Neural cell (in vitro differentiated cells): ENCODE measurements at regions not wholly inside any gene's neighbourhood (a gene's known extent, or its start where the extent isn't known, plus 50 kb on each side); places are given as distances from the start of the nearest gene placed in this dataset.

Experiments
- H2AFZ ChIP-seq: fragments of 200-600, 300-800 bp; sonication (generic), shearing (Covaris generic); 2 replicates; pipeline ENCODE4 v1.6.0; 2014; ENCODE audit warnings: low read depth, mild to moderate bottlenecking, antibody characterized with exemption, low read length, moderate library complexity
- H3F3A ChIP-seq: fragments of 200-600 bp; shearing (Covaris generic); 2 replicates; pipeline ENCODE4 v1.6.1; 2016; ENCODE audit warnings: mild to moderate bottlenecking, moderate library complexity, mixed read lengths, antibody characterized with exemption, low read length; ENCODE audit not compliant: insufficient read depth, poor library complexity, severe bottlenecking
- H3K27ac ChIP-seq: fragments of 200-600, 300-800 bp; sonication (generic), shearing (Covaris generic); 2 replicates; pipeline ENCODE4 v1.5.1; 2014; ENCODE audit warnings: mild to moderate bottlenecking, low read length, moderate library complexity
- H3K27me3 ChIP-seq: fragments of 300-800, 200-600 bp; sonication (generic), shearing (Covaris generic); 2 replicates; pipeline ENCODE4 v1.6.0; 2014; ENCODE audit warnings: mild to moderate bottlenecking, low read depth, low read length, moderate library complexity; ENCODE audit not compliant: insufficient read depth
- H3K36me3 ChIP-seq: fragments of 300-800, 200-600 bp; sonication (generic), shearing (Covaris generic); 2 replicates; pipeline ENCODE4 v1.5.1; 2014; ENCODE audit warnings: mild to moderate bottlenecking, antibody characterized with exemption, low read length, moderate library complexity; ENCODE audit not compliant: insufficient read depth
- H3K4me2 ChIP-seq: fragments of 300-800, 200-600 bp; sonication (generic), shearing (Covaris generic); 2 replicates; pipeline ENCODE4 v1.6.0; 2014; ENCODE audit warnings: mild to moderate bottlenecking, low read length
- H3K4me3 ChIP-seq: fragments of 300-800, 200-600 bp; sonication (generic), shearing (Covaris generic); 2 replicates; pipeline ENCODE4 v1.5.1; 2014; ENCODE audit warnings: mild to moderate bottlenecking, low read length, moderate library complexity
- H3K79me2 ChIP-seq: fragments of 200-600 bp; shearing (Covaris generic); replicated peaks from 2 replicates; pipeline ENCODE4 v1.6.0; 2014; ENCODE audit warnings: mild to moderate bottlenecking, low read length, moderate library complexity; ENCODE audit not compliant: insufficient read depth
- H3K9ac ChIP-seq: fragments of 300-800, 200-600 bp; sonication (generic), shearing (Covaris generic); 2 replicates; pipeline ENCODE4 v1.6.1; 2016; ENCODE audit warnings: mild to moderate bottlenecking, low read length, mixed read lengths
- H3K9me2 ChIP-seq: fragments of 200-600 bp; shearing (Covaris generic); 2 replicates; pipeline ENCODE4 v1.6.1; 2016; ENCODE audit warnings: mild to moderate bottlenecking, low read length, mixed read lengths; ENCODE audit not compliant: insufficient read depth
- H3K9me3 ChIP-seq: fragments of 200-600, 300-800 bp; sonication (generic), shearing (Covaris generic); 2 replicates; pipeline ENCODE4 v1.6.1; 2016; ENCODE audit warnings: mild to moderate bottlenecking, mixed run types, low read length, moderate library complexity, mixed read lengths
- H4K20me1 ChIP-seq: fragments of 200-600 bp; shearing (Covaris generic); 2 replicates; pipeline ENCODE4 v1.6.1; 2016; ENCODE audit warnings: mild to moderate bottlenecking, mixed run types; ENCODE audit not compliant: insufficient read depth
- EP300 ChIP-seq: fragments of 450-650 bp; conservative IDR thresholded peaks from 2 replicates; pipeline ENCODE4 v1.6.1; 2014; ENCODE audit warnings: antibody characterized with exemption, mild to moderate bottlenecking, moderate library complexity; ENCODE audit not compliant: poor library complexity, severe bottlenecking
- EZH2 ChIP-seq: fragments of 200-600, 300-800 bp; shearing (Covaris generic), sonication (generic); IDR thresholded peaks from 2 replicates; pipeline ENCODE4 v1.6.1; 2014; ENCODE audit warnings: antibody characterized with exemption, low read length, borderline replicate concordance, mild to moderate bottlenecking; ENCODE audit not compliant: insufficient read depth, poor library complexity, severe bottlenecking
- MXI1 ChIP-seq: fragments of 450-650 bp; conservative IDR thresholded peaks from 2 replicates; pipeline ENCODE4 v1.6.1; 2014; ENCODE audit warnings: antibody characterized with exemption, mild to moderate bottlenecking; ENCODE audit not compliant: poor library complexity, severe bottlenecking
- POLR2AphosphoS5 ChIP-seq: IDR thresholded peaks from 2 replicates; pipeline ENCODE4 v1.6.1; 2012
- RAD21 ChIP-seq: fragments of 450-650 bp; conservative IDR thresholded peaks from 2 replicates; pipeline ENCODE4 v1.6.1; 2014; ENCODE audit warnings: antibody characterized with exemption, mild to moderate bottlenecking, moderate library complexity
- SMC3 ChIP-seq: fragments of 450-650 bp; conservative IDR thresholded peaks from 2 replicates; pipeline ENCODE4 v1.6.1; 2014; ENCODE audit warnings: antibody characterized with exemption, mild to moderate bottlenecking, moderate library complexity; ENCODE audit not compliant: poor library complexity
- TAF1 ChIP-seq: IDR thresholded peaks from 2 replicates; pipeline ENCODE4 v1.6.1; 2012; ENCODE audit warnings: low read depth
- TF ChIP-seq, protein P1 (sequence below): IDR thresholded peaks from 2 replicates; pipeline ENCODE4 v1.6.1; 2012; ENCODE audit warnings: borderline replicate concordance
- TF ChIP-seq, protein P2 (sequence below): fragments of 450-650 bp; IDR thresholded peaks from 2 replicates; pipeline ENCODE4 v1.5.1; 2014; ENCODE audit warnings: antibody characterized with exemption, mild to moderate bottlenecking, moderate library complexity; ENCODE audit not compliant: poor library complexity, severe bottlenecking

- no peaks in the 10 kb centered on the region for H3K9me2 ChIP-seq
- no peak overlapping the region for H3K4me2 ChIP-seq
Measured at GRCh38 chr6:113742342-113742741, 114.8 kb upstream of the MARCKS start.

DNA sequence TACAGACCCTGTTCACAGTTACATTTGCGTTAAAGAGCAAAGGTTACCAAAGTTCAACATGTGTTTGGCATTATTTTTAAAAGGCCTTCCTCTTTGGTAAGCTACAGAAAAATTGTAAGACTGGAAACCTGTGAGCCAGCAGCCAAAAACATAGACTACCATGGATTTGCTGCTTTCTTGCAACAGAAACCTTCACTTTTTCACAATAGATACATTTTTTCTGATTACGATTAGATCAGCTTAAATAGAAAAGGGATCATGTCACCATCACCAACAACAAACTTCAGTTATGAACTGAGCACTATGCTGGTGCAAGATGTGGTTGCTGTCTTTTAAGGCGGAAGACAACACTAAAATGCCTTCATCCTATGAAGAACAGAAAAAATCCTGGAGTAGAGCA, 112.3 kb upstream of the MARCKS start:
- TF ChIP-seq SMC3: no peak
- TF ChIP-seq RAD21: no peak
- TF ChIP-seq, protein P1, sequence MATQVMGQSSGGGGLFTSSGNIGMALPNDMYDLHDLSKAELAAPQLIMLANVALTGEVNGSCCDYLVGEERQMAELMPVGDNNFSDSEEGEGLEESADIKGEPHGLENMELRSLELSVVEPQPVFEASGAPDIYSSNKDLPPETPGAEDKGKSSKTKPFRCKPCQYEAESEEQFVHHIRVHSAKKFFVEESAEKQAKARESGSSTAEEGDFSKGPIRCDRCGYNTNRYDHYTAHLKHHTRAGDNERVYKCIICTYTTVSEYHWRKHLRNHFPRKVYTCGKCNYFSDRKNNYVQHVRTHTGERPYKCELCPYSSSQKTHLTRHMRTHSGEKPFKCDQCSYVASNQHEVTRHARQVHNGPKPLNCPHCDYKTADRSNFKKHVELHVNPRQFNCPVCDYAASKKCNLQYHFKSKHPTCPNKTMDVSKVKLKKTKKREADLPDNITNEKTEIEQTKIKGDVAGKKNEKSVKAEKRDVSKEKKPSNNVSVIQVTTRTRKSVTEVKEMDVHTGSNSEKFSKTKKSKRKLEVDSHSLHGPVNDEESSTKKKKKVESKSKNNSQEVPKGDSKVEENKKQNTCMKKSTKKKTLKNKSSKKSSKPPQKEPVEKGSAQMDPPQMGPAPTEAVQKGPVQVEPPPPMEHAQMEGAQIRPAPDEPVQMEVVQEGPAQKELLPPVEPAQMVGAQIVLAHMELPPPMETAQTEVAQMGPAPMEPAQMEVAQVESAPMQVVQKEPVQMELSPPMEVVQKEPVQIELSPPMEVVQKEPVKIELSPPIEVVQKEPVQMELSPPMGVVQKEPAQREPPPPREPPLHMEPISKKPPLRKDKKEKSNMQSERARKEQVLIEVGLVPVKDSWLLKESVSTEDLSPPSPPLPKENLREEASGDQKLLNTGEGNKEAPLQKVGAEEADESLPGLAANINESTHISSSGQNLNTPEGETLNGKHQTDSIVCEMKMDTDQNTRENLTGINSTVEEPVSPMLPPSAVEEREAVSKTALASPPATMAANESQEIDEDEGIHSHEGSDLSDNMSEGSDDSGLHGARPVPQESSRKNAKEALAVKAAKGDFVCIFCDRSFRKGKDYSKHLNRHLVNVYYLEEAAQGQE: no peak
- no peak for TF ChIP-seq POLR2AphosphoS5
- no peak for TF ChIP-seq TAF1
- TF ChIP-seq, protein P2, sequence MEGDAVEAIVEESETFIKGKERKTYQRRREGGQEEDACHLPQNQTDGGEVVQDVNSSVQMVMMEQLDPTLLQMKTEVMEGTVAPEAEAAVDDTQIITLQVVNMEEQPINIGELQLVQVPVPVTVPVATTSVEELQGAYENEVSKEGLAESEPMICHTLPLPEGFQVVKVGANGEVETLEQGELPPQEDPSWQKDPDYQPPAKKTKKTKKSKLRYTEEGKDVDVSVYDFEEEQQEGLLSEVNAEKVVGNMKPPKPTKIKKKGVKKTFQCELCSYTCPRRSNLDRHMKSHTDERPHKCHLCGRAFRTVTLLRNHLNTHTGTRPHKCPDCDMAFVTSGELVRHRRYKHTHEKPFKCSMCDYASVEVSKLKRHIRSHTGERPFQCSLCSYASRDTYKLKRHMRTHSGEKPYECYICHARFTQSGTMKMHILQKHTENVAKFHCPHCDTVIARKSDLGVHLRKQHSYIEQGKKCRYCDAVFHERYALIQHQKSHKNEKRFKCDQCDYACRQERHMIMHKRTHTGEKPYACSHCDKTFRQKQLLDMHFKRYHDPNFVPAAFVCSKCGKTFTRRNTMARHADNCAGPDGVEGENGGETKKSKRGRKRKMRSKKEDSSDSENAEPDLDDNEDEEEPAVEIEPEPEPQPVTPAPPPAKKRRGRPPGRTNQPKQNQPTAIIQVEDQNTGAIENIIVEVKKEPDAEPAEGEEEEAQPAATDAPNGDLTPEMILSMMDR: no peak
- no peak for TF ChIP-seq MXI1
- TF ChIP-seq EP300: no peak
- TF ChIP-seq EZH2: no peak
- no peak overlapping the region for H3K9ac ChIP-seq
- H2AFZ ChIP-seq: no peak overlapping the region
- no peaks in the 10 kb centered on the region for H3F3A ChIP-seq
- H3K4me2 ChIP-seq: no peak overlapping the region
- H3K9me3 ChIP-seq: no peaks in the 10 kb centered on the region
- no peaks in the 10 kb centered on the region for H3K79me2 ChIP-seq
- H3K9me2 ChIP-seq: no peaks in the 10 kb centered on the region
- H3K27me3 ChIP-seq: no peaks in the 10 kb centered on the region
- H3K4me3 ChIP-seq: no peak overlapping the region
- no peaks in the 10 kb centered on the region for H4K20me1 ChIP-seq
- no peaks in the 10 kb centered on the region for H3K36me3 ChIP-seq
- no peak overlapping the region for H3K27ac ChIP-seq

More at GRCh38 chr6:113742342-113742741, 114.8 kb upstream of the MARCKS start:
- TF ChIP-seq SMC3 (no peak), RAD21 (no peak), EZH2 (no peak), MXI1 (no peak), POLR2AphosphoS5 (no peak), EP300 (no peak)
- TF ChIP-seq, protein P2: no peak
- no peak overlapping the region for H3K4me3 ChIP-seq
- H4K20me1 ChIP-seq: no peaks in the 10 kb centered on the region
- no peak overlapping the region for H3K27ac ChIP-seq
- H3K27me3 ChIP-seq: no peaks in the 10 kb centered on the region
- no peak overlapping the region for H3K9ac ChIP-seq
- no peaks in the 10 kb centered on the region for H3K79me2 ChIP-seq
- no peaks in the 10 kb centered on the region for H3K9me3 ChIP-seq
- H3F3A ChIP-seq: no peaks in the 10 kb centered on the region
- H3K36me3 ChIP-seq: no peaks in the 10 kb centered on the region
- H2AFZ ChIP-seq: no peak overlapping the region
